Gastrocnemius medialis (tissue), 4 donors: ENCODE measurements at regions not wholly inside any gene's neighbourhood (a gene's known extent, or its start where the extent isn't known, plus 50 kb on each side); places are given as distances from the start of the nearest gene placed in this dataset.

Experiments
- POLR2A ChIP-seq, 2 donors: fragments of 450-650 bp; IDR thresholded peaks; one replicate each; pipeline ENCODE4 v1.6.1; 2017; ENCODE audit warnings: antibody characterized with exemption in 2 of 2, mild to moderate bottlenecking in 2 of 2, moderate library complexity in 2 of 2
- TF ChIP-seq, protein P1 (sequence below), 5 experiments: fragments of 450-650 bp in 3 of 5; fragments of 200-600 bp in 2 of 5; sonication (generic) in 2 of 5; IDR thresholded peaks in 4 of 5; conservative IDR thresholded peaks in 1 of 5; 1 replicate in 4 of 5; 2 replicates in 1 of 5; pipeline ENCODE4 v1.5.1; 2016 to 2019; ENCODE audit warnings: antibody characterized with exemption in 5 of 5, mild to moderate bottlenecking in 3 of 5, moderate library complexity in 3 of 5

DNA sequence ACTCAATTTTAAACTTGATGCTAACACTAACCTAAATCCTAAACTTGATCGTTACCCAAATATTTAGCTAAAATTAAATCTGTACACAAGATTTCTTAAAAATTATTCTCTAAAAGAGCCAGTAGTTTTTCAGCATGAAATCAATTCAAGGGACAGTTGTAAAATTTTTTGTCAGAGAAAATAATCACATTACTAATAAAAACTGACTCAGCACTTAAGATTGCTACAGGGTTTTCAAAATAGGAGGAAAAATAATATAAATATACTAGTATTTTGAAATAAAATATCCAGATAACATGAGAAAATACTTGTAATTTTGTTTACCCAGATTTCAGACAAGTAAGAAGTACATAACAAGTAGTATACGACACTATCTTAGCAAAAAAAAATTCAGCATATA is 1268.1 kb upstream of the USP15 start:
- TF ChIP-seq, protein P1, sequence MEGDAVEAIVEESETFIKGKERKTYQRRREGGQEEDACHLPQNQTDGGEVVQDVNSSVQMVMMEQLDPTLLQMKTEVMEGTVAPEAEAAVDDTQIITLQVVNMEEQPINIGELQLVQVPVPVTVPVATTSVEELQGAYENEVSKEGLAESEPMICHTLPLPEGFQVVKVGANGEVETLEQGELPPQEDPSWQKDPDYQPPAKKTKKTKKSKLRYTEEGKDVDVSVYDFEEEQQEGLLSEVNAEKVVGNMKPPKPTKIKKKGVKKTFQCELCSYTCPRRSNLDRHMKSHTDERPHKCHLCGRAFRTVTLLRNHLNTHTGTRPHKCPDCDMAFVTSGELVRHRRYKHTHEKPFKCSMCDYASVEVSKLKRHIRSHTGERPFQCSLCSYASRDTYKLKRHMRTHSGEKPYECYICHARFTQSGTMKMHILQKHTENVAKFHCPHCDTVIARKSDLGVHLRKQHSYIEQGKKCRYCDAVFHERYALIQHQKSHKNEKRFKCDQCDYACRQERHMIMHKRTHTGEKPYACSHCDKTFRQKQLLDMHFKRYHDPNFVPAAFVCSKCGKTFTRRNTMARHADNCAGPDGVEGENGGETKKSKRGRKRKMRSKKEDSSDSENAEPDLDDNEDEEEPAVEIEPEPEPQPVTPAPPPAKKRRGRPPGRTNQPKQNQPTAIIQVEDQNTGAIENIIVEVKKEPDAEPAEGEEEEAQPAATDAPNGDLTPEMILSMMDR (IDR thresholded peaks at IDR 0.05 in 4 of 5, conservative IDR thresholded peaks at IDR 0.05 in 1 of 5): no peak
- no peak for TF ChIP-seq POLR2A (IDR thresholded peaks at IDR 0.05)
